WERI-Rb-1 (cell line): ENCODE measurements at regions not wholly inside any gene's neighbourhood (a gene's known extent, or its start where the extent isn't known, plus 50 kb on each side); places are given as distances from the start of the nearest gene placed in this dataset.

Experiments
- DNase-seq: peaks from one replicate; pipeline ENCODE4 v3.0.0-alpha.2; 2020
- H3K27ac ChIP-seq: fragments of 250-450 bp; sonication (Bioruptor Pico); 2 replicates; pipeline ENCODE4 v1.5.1; 2020; ENCODE audit warnings: mild to moderate bottlenecking, moderate library complexity
- H3K27me3 ChIP-seq: fragments of 250-450 bp; sonication (Bioruptor Pico); 2 replicates; pipeline ENCODE4 v1.5.1; 2021; ENCODE audit warnings: mild to moderate bottlenecking, low read depth, moderate library complexity; ENCODE audit not compliant: insufficient read depth, severe bottlenecking
- H3K36me3 ChIP-seq: fragments of 250-450 bp; sonication (Bioruptor Pico); 2 replicates; pipeline ENCODE4 v1.5.1; 2020; ENCODE audit warnings: mild to moderate bottlenecking, moderate library complexity
- H3K4me3 ChIP-seq: 2 replicates; pipeline ENCODE4 v1.5.1; 2011; ENCODE audit warnings: low read depth, mild to moderate bottlenecking, control low read depth, low read length
- H3K9me3 ChIP-seq: fragments of 250-450 bp; sonication (Bioruptor Pico); 2 replicates; pipeline ENCODE4 v1.5.1; 2021; ENCODE audit warnings: mild to moderate bottlenecking, moderate library complexity; ENCODE audit not compliant: severe bottlenecking
- TF ChIP-seq, protein P1 (sequence below): IDR thresholded peaks from 2 replicates; pipeline ENCODE4 v1.5.1; 2011; ENCODE audit warnings: low read depth, mild to moderate bottlenecking, control low read depth, inconsistent platforms, low read length

DNA sequence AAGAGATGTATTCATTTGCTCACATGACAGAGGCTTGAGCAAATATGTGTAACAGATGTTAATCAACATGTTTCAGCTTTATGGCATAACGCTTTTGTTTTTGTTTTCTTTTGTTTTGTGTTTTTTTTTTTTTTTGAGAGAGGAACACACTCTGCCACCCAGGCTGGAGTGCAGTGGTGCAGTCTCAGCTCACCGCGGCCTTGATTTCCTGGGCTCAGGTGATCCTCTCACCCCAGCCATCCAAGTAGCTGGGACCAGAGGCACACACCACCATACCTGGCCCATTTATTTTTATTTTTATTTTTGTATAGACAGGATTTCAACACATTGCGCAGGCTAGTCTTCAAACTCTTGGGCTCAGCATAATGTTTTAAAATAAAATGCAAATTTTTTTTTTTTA lies 1504.4 kb upstream of the CADM2 start:
- Histone ChIP-seq H3K36me3 (no peaks in the 10 kb centered on the region), H3K27me3 (no peaks in the 10 kb centered on the region), H3K4me3 (no peak overlapping the region), H3K9me3 (no peaks in the 10 kb centered on the region), H3K27ac (no peak overlapping the region)
- no peak for DNase-seq
- TF ChIP-seq, protein P1, sequence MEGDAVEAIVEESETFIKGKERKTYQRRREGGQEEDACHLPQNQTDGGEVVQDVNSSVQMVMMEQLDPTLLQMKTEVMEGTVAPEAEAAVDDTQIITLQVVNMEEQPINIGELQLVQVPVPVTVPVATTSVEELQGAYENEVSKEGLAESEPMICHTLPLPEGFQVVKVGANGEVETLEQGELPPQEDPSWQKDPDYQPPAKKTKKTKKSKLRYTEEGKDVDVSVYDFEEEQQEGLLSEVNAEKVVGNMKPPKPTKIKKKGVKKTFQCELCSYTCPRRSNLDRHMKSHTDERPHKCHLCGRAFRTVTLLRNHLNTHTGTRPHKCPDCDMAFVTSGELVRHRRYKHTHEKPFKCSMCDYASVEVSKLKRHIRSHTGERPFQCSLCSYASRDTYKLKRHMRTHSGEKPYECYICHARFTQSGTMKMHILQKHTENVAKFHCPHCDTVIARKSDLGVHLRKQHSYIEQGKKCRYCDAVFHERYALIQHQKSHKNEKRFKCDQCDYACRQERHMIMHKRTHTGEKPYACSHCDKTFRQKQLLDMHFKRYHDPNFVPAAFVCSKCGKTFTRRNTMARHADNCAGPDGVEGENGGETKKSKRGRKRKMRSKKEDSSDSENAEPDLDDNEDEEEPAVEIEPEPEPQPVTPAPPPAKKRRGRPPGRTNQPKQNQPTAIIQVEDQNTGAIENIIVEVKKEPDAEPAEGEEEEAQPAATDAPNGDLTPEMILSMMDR = no peak

DNA sequence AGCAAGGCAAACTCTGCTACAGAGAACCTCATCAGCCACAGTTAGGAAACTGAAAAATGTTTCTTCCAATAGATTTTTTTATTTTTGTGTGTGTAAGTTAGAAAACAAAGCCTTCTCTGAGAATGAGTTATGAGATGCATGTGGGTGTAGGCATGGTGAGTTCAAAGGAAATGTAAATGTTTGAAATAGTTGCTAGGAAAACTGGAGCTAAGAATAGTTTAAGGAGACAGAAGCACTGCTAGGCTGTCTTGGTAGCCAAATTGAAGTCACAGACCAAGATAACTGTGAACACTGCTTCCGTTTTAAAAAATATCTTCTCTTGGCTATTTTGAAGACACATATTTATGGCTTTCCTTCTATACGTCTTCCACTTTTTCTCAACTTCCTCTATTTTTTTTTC lies 1501.2 kb upstream of the CADM2 start:
- Histone ChIP-seq H3K27ac (no peak overlapping the region), H3K9me3 (no peaks in the 10 kb centered on the region), H3K4me3 (no peak overlapping the region), H3K36me3 (no peaks in the 10 kb centered on the region), H3K27me3 (no peaks in the 10 kb centered on the region)
- TF ChIP-seq, protein P1 = no peak
- no peak for DNase-seq

DNA sequence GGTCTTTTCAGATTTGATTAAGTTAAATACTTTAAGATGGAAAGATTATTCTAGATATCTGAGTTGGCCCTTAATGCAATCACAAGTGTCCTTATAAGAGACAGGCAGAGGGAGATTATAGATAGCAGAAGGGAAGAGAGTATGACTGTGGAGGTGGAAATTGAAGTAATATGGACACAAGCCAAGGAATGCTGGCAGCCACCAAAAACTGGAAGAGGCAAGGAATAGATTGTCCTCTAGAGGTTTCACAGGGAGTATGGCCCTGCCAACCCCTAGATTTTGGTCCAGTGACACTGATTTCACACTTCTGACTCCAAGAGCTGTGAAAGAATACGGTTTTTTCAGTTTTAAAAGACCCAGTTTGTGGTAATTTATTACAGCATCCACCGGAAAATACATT lies 1498.7 kb upstream of the CADM2 start:
- DNase-seq = no peak
- Histone ChIP-seq H3K9me3 (no peaks in the 10 kb centered on the region), H3K4me3 (no peak overlapping the region)

DNA sequence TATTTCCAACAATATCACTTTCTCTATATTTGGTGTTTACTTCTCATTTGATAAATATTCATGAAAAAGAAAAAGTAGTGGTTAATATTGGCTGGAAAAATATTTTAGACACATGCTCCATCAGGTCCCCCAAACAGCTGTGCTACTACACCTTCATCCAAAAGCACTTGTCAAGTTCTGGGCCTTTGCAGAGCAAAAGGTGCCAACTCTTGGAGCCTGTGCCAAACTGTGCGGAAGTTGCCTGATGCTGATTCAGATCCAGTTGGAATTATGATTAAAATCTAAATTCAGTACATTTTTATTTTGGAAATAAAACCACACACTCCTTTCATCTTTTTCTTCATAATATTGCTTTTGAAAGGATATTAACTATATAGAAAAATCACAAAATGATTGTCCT lies 1497.4 kb upstream of the CADM2 start:
- Histone ChIP-seq H3K9me3 (no peaks in the 10 kb centered on the region), H3K27me3 (no peaks in the 10 kb centered on the region), H3K36me3 (no peaks in the 10 kb centered on the region), H3K4me3 (no peak overlapping the region), H3K27ac (no peak overlapping the region)
- TF ChIP-seq, protein P1 = no peak
- no peak for DNase-seq

More for the DNA sequence above, 1498.7 kb upstream of the CADM2 start:
- Histone ChIP-seq H3K27ac (no peak overlapping the region), H3K36me3 (no peaks in the 10 kb centered on the region), H3K27me3 (no peaks in the 10 kb centered on the region)
- TF ChIP-seq, protein P1 = no peak

- Histone ChIP-seq H3K36me3 (no peaks in the 10 kb centered on the region), H3K27me3 (no peaks in the 10 kb centered on the region)
- TF ChIP-seq, protein P1 = no peak
Measured at GRCh38 chr3:83477563-83477962, 1481.2 kb upstream of the CADM2 start.

DNA sequence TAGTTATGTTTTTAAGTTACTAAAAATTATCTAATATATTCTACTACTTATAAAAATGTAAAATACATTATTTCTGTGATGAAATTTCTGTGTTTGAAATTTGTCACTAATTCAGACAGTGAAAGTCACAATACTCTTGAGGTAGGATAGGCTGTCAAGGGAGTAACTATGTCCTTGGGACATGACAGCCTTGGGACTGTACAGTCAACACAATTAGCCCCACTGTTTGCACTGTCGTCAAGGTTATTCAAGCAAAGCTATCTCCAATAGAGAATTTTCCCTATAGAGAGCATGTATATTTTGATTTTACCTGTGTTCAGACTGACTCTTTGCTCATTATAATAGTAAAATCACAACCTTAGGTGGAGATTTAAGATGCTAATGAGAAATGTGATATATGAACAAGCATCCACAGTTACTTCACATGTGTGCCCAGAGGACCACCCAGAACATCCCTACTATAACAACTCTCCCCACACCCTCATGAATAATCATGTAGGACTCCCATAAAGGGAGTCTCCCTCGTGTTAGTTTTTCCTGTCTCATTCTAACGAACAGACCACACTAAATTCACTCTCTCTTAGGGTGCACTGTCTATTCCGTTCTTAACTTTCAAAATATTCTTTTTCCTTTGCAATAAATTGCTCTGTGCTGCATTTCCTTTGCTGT lies 1476.3 kb upstream of the CADM2 start:
- Histone ChIP-seq H3K27ac (no peak overlapping the region), H3K4me3 (no peak overlapping the region), H3K27me3 (no peaks in the 10 kb centered on the region), H3K9me3 (no peaks in the 10 kb centered on the region), H3K36me3 (no peaks in the 10 kb centered on the region)
- DNase-seq = no peak
- TF ChIP-seq, protein P1 = no peak

More at GRCh38 chr3:83477563-83477962, 1481.2 kb upstream of the CADM2 start:
- no peak for DNase-seq
- Histone ChIP-seq H3K4me3 (no peak overlapping the region), H3K27ac (no peak overlapping the region), H3K9me3 (no peaks in the 10 kb centered on the region)
